Activated B cell treated with CpG ODN at 0.5 μM for 24 hours (primary cell): ENCODE measurements at regions not wholly inside any gene's neighbourhood (a gene's known extent, or its start where the extent isn't known, plus 50 kb on each side); places are given as distances from the start of the nearest gene placed in this dataset.

ENCODE experiments used
- ATAC-seq: fragments of 200-7000 bp; cut with Tn5 transposase; one replicate; pipeline ENCODE4 v1.10.0; 2021; ENCODE audit warnings: low read depth, mild to moderate bottlenecking, moderate library complexity
- CTCF ChIA-PET: fragments of 350-600 bp; sonication (Branson Sonifier 250); formaldehyde crosslinking; loops from one replicate; lab custom pipeline; 2021; ENCODE audit warnings: antibody characterized with exemption; lab: Charles Lee
- POLR2A ChIA-PET: fragments of 350-600 bp; sonication (Branson Sonifier 250); formaldehyde crosslinking; loops from one replicate; lab custom pipeline; 2021; ENCODE audit warnings: antibody characterized with exemption; lab: Charles Lee
- DNase-seq: peaks from one replicate; pipeline ENCODE4 v3.0.0; 2022
- H3K27ac Mint-ChIP-seq: one replicate; pipeline ENCODE4 v1.8.0; 2020; ENCODE audit warnings: mixed read lengths
- H3K27me3 Mint-ChIP-seq: one replicate; pipeline ENCODE4 v1.8.0; 2021; ENCODE audit warnings: mixed read lengths
- H3K36me3 Mint-ChIP-seq: one replicate; pipeline ENCODE4 v1.8.0; 2021; ENCODE audit warnings: low read depth, mixed read lengths
- H3K4me1 Mint-ChIP-seq: one replicate; pipeline ENCODE4 v1.8.0; 2021; ENCODE audit warnings: mixed read lengths
- H3K4me3 Mint-ChIP-seq: one replicate; pipeline ENCODE4 v1.8.0; 2020; ENCODE audit warnings: mild to moderate bottlenecking, mixed read lengths
- H3K9me3 Mint-ChIP-seq: one replicate; pipeline ENCODE4 v1.8.0; 2020; ENCODE audit warnings: mixed read lengths
- CTCF ChIP-seq: fragments of 200-600 bp; IDR thresholded peaks from one replicate; pipeline ENCODE4 v1.8.0; 2022; ENCODE audit warnings: antibody characterized with exemption, mild to moderate bottlenecking
- intact Hi-C: fragments of 100-400 bp; cut with micrococcal nuclease; formaldehyde crosslinking; loops from one replicate; pipeline ENCODE4 v1.15.1; 2024

- Mint-ChIP-seq H3K27ac (no peak overlapping the region), H3K4me1 (peaks cover 3% of the 10 kb centered on the region), H3K4me3 (no peak overlapping the region), H3K9me3 (peaks cover 6% of the 10 kb centered on the region), H3K36me3 (no peaks in the 10 kb centered on the region), H3K27me3 (no peaks in the 10 kb centered on the region)
- no peak for ATAC-seq
- ChIA-PET CTCF (no interaction called here), POLR2A (no interaction called here)
- intact Hi-C loops, result no loop called here
- no peak for TF ChIP-seq CTCF
- no peak for DNase-seq
Measured at GRCh38 chr6:169895000-169895759, 143.8 kb downstream of the ERMARD start.

DNA sequence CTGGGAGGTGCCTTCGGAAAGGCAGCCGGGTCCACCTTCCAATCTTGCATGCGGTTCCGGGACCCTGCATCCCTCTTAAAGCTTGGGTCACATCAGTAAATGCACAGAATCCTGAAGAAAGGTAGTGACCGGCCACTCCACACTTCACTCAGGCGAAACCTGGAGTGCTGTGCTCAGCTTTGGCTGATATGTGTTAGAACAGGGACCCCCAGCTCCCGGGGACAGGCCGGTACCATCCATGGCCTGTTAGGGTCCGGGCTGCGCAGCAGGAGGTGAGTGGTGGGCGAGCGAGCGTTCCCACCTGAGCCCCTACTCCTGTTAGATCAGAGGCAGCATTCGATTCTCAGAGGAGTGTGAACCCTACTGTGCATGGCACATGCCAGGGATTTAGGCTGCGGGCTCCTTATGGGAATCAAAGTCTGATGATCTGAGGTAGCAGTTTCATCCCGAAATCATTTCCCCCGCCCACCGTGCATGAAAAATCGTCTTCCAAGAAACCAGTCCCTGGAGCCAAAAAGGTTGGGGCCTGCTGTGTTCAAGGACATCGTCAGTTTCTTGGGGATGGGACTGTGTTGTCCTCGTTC, 143.0 kb downstream of the ERMARD start:
- no peak overlapping the region for H3K4me3 Mint-ChIP-seq
- ATAC-seq (no peak), DNase-seq (no peak)
- no peak for TF ChIP-seq CTCF
- no peaks in the 10 kb centered on the region for H3K27me3 Mint-ChIP-seq
- peaks cover 3% of the 10 kb centered on the region for H3K4me1 Mint-ChIP-seq
- CTCF ChIA-PET, result no interaction called here
- no peaks in the 10 kb centered on the region for H3K36me3 Mint-ChIP-seq
- no peak overlapping the region for H3K27ac Mint-ChIP-seq
- intact Hi-C loops, result no loop called here
- peaks cover 6% of the 10 kb centered on the region for H3K9me3 Mint-ChIP-seq
- POLR2A ChIA-PET, result no interaction called here

GRCh38 chr6:169893624-169894023, 142.2 kb downstream of the ERMARD start:
- Mint-ChIP-seq H3K27me3 (no peaks in the 10 kb centered on the region), H3K4me1 (peaks cover 3% of the 10 kb centered on the region), H3K36me3 (no peaks in the 10 kb centered on the region), H3K4me3 (no peak overlapping the region), H3K27ac (no peak overlapping the region), H3K9me3 (peaks cover 6% of the 10 kb centered on the region)
- no peak for DNase-seq
- intact Hi-C loops, result no loop called here
- ChIA-PET POLR2A (no interaction called here), CTCF (no interaction called here)
- no peak for TF ChIP-seq CTCF
- no peak for ATAC-seq

- ChIA-PET POLR2A (no interaction called here), CTCF (no interaction called here)
- H3K36me3 Mint-ChIP-seq, result no peaks in the 10 kb centered on the region
- H3K27ac Mint-ChIP-seq, result no peak overlapping the region
- ATAC-seq (no peak), DNase-seq (no peak)
- TF ChIP-seq CTCF, result no peak
- H3K9me3 Mint-ChIP-seq, result peaks cover 6% of the 10 kb centered on the region
- H3K4me3 Mint-ChIP-seq, result no peak overlapping the region
- intact Hi-C loops, result no loop called here
- H3K4me1 Mint-ChIP-seq, result peaks cover 3% of the 10 kb centered on the region
- peaks cover 8% of the 10 kb centered on the region for H3K27me3 Mint-ChIP-seq
Measured at GRCh38 chr6:169891846-169892245, 140.4 kb downstream of the ERMARD start.

DNA sequence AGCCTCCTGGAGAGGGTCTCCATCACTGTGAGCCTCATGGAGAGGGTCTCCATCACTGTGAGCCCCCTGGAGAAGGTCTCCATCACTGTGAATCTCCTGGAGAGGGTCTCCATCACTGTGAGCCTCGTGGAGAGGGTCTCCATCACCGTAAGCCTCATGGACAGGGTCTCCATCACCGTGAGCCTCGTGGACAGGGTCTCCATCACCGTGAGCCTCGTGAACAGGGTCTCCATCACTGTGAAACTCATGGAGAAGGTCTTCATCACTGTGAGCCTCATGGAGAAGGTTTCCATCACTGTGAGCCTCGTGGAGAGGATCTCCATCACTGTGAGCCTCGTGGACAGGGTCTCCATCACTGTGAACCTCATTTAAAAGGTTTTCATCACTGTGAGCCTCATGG, 140.0 kb downstream of the ERMARD start:
- H3K4me1 Mint-ChIP-seq, result peaks cover 3% of the 10 kb centered on the region
- intact Hi-C loops, result no loop called here
- peaks cover 9% of the 10 kb centered on the region for H3K27me3 Mint-ChIP-seq
- no peak overlapping the region for H3K4me3 Mint-ChIP-seq
- CTCF ChIA-PET, result no interaction called here
- TF ChIP-seq CTCF, result no peak
- H3K9me3 Mint-ChIP-seq, result peaks cover 6% of the 10 kb centered on the region
- POLR2A ChIA-PET, result no interaction called here
- DNase-seq, result no peak
- no peak for ATAC-seq
- H3K36me3 Mint-ChIP-seq, result no peaks in the 10 kb centered on the region
- no peak overlapping the region for H3K27ac Mint-ChIP-seq
